NCI-H526 treated with DMSO at 0.1 percent for 48 hours (cell line): ENCODE measurements at regions not wholly inside any gene's neighbourhood (a gene's known extent, or its start where the extent isn't known, plus 50 kb on each side); places are given as distances from the start of the nearest gene placed in this dataset.

ENCODE experiments used
- DNase-seq: peaks from one replicate; lab custom pipeline; 2025; lab: John Stamatoyannopoulos, UW

DNA sequence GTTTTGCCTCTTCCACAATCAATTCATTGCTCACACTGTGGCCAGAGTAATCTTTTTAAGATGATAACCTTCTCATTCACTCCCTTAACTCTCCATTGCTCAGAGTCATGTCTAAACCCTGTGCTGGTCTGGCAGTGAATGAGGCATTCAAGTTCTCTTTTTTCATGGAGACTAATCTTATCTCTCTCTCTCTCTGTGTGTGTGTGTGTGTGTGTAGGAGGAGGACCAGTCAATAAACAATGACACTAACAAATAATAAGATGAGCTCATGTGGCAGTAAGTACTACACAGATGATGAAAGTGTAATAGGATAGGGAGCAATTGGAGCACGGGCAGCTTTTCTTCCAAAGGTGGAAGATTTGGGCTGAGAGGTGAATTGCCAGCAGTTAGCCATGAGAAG lies 122.0 kb upstream of the B3GALT2 start:
- no peak for DNase-seq

DNA sequence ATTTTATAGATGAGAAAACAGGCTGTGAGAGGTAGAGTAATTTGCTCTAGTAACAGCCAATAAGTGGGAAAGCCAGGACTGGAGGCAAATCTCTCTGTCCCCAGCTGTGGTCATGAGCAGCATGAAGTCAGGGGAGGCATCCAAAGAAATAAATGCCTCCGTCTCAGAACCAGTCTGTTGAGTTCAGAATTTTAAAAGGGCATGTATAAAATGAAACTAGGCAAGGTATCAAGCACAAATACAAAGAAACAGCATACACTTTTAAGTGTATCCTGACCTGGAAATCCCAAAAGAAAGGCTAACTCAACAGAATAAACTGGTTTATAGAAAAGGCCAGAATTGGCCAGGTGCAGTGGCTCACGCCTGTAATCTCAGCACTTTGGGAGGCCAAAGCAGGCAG lies 120.0 kb upstream of the B3GALT2 start:
- DNase-seq, result no peak
